ENCODE measurements at regions not wholly inside any gene's neighbourhood (a gene's known extent, or its start where the extent isn't known, plus 50 kb on each side); places are given as distances from the start of the nearest gene placed in this dataset.

GRCh38 chr3:117454254-117454653 lies 744.7 kb downstream of the TUSC7 start:
- no peak overlapping the region for H3K4me3 ChIP-seq (ENCODE audit: low read length)
- no peaks in the 10 kb centered on the region for H3K27me3 ChIP-seq (ENCODE audit: control insufficient read depth, insufficient read depth, low read length)
- no peaks in the 10 kb centered on the region for H3K36me3 ChIP-seq (ENCODE audit: control insufficient read depth, low read depth, low read length)
- no peak overlapping the region for H3K9ac ChIP-seq (ENCODE audit: low read length)
- no peaks in the 10 kb centered on the region for H3K4me1 ChIP-seq (ENCODE audit: control insufficient read depth, low read depth, low read length)
- no peak overlapping the region for H3K27ac ChIP-seq (ENCODE audit: low read length)
- no peaks in the 10 kb centered on the region for H3K9me3 ChIP-seq (ENCODE audit: control insufficient read depth, low read depth, low read length)

GRCh38 chr3:117454908-117455307 lies 745.3 kb downstream of the TUSC7 start:
- Histone ChIP-seq H3K4me1 (ENCODE audit: control insufficient read depth, low read depth, low read length) (no peaks in the 10 kb centered on the region), H3K27me3 (ENCODE audit: control insufficient read depth, insufficient read depth, low read length) (no peaks in the 10 kb centered on the region), H3K36me3 (ENCODE audit: control insufficient read depth, low read depth, low read length) (no peaks in the 10 kb centered on the region), H3K9me3 (ENCODE audit: control insufficient read depth, low read depth, low read length) (no peaks in the 10 kb centered on the region), H3K4me3 (ENCODE audit: low read length) (no peak overlapping the region), H3K9ac (ENCODE audit: low read length) (no peak overlapping the region), H3K27ac (ENCODE audit: low read length) (no peak overlapping the region)

DNA sequence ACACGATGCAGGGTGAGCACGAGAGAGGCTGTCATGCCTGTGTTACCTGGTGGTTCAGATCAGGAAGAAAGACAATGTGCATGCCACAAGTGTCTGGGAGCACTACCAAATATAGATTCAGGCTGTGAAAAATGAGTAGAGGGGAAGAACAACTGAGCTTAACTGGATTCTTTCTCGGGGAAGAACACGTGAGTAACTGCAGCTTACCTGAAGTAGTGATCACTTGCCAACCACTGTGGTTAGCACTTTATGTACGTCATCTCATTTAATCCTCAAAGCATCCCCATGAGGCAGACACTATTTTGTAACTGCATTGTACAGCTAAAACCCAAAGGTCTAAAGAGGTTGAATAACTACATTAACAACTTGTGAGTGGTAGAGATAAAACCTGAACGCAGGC lies 746.2 kb downstream of the TUSC7 start:
- H3K27me3 ChIP-seq (ENCODE audit: control insufficient read depth, insufficient read depth, low read length) = no peaks in the 10 kb centered on the region
- no peaks in the 10 kb centered on the region for H3K4me1 ChIP-seq (ENCODE audit: control insufficient read depth, low read depth, low read length)
- H3K4me3 ChIP-seq (ENCODE audit: low read length) = no peak overlapping the region
- no peak overlapping the region for H3K9ac ChIP-seq (ENCODE audit: low read length)
- no peak overlapping the region for H3K27ac ChIP-seq (ENCODE audit: low read length)
- no peaks in the 10 kb centered on the region for H3K36me3 ChIP-seq (ENCODE audit: control insufficient read depth, low read depth, low read length)
- H3K9me3 ChIP-seq (ENCODE audit: control insufficient read depth, low read depth, low read length) = no peaks in the 10 kb centered on the region

DNA sequence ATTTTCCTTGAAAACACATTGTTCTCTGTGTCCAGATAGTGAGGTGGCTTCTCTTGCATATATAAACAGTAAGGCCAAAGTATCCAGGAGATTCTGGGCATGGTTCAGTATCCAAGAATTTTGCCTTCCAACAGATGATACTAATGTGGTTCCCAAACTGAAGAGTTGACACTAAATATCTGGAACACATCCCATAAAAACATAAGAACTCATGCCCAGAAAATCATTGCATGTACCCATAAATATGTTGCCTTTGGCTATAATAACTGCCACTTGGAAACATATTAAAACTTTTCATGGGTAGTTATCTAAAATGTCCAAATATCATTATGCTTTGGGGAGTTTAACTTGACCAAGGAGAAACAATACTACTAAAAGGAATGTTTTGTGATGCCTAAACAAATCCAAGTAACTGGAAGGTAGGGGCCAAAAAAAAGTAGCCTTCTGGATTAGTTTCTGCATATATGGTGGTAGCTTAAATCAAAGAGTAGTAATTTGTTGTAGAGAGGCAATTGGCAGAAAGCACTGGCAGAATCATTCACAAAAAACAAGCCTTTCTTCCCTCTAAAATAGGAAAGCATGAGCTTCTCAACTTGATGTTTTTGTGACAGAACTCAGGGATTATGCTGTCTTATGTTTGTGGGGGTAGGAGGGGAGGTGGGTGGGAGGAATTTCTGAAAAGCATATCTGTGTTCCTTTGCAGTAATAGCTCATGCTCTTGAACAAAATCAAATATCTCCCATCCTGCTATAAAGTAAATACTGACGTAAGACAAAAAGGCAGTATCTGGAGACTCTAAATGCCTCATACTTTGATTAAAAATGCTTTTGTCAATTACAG lies 753.9 kb downstream of the TUSC7 start:
- no peak overlapping the region for H3K9ac ChIP-seq (ENCODE audit: low read length)
- H3K36me3 ChIP-seq (ENCODE audit: control insufficient read depth, low read depth, low read length) = no peaks in the 10 kb centered on the region
- no peaks in the 10 kb centered on the region for H3K9me3 ChIP-seq (ENCODE audit: control insufficient read depth, low read depth, low read length)
- H3K27ac ChIP-seq (ENCODE audit: low read length) = no peak overlapping the region
- no peaks in the 10 kb centered on the region for H3K4me1 ChIP-seq (ENCODE audit: control insufficient read depth, low read depth, low read length)
- no peaks in the 10 kb centered on the region for H3K27me3 ChIP-seq (ENCODE audit: control insufficient read depth, insufficient read depth, low read length)
- no peak overlapping the region for H3K4me3 ChIP-seq (ENCODE audit: low read length)

DNA sequence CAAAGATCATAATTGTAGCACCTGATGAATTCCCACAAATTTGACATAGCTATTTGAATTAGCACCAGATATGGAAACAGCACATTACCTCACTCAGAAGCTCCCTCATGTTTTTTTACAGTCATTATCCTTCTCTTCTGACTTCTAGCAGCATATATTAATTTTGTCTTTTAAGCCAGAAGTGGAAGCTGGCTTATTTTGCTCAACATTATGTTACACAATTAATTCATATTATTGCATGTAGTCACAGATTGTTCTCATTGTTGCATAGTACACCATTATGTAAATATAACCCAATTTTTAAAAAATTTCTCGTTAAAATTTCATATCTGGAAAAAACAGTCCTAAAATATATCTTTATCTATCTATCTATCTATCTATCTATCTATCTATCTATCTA lies 762.3 kb downstream of the TUSC7 start:
- H3K27me3 ChIP-seq (ENCODE audit: control insufficient read depth, insufficient read depth, low read length) = no peaks in the 10 kb centered on the region
- peaks cover 3% of the 10 kb centered on the region for H3K4me1 ChIP-seq (ENCODE audit: control insufficient read depth, low read depth, low read length)
- no peaks in the 10 kb centered on the region for H3K36me3 ChIP-seq (ENCODE audit: control insufficient read depth, low read depth, low read length)
- no peak overlapping the region for H3K27ac ChIP-seq (ENCODE audit: low read length)
- H3K9me3 ChIP-seq (ENCODE audit: control insufficient read depth, low read depth, low read length) = no peaks in the 10 kb centered on the region
- no peak overlapping the region for H3K9ac ChIP-seq (ENCODE audit: low read length)
- H3K4me3 ChIP-seq (ENCODE audit: low read length) = no peak overlapping the region

DNA sequence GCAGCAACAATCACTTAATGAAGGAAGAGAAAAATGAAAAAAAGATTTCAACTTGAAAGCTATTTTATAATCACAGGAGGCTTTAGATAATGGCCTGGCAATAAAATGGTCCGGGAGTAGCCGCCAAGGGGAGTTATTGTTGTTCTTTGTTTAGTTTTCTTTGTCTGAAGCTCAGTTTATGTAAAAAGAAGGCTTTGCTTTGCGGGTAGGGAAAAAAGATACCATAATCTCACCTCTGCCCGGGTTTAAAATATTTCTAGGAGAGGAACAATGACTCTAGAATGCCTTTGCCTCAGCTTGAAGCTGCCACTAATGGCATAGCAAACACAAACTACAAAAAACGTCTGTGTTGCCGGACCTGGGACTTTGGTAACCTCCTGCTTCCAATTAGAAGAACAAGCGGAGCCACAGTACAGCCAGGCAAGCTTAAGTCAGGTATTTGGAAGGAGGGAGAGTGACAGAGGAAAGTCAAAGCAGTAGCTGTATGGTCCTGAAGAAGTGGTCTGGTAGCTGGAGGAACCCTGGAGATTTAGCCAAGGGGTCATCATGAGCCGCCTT lies 764.5 kb downstream of the TUSC7 start:
- no peaks in the 10 kb centered on the region for H3K9me3 ChIP-seq (ENCODE audit: control insufficient read depth, low read depth, low read length)
- H3K36me3 ChIP-seq (ENCODE audit: control insufficient read depth, low read depth, low read length) = no peaks in the 10 kb centered on the region
- no peak overlapping the region for H3K9ac ChIP-seq (ENCODE audit: low read length)
- H3K4me1 ChIP-seq (ENCODE audit: control insufficient read depth, low read depth, low read length) = peaks cover 3% of the 10 kb centered on the region
- H3K27ac ChIP-seq (ENCODE audit: low read length) = no peak overlapping the region
- no peak overlapping the region for H3K4me3 ChIP-seq (ENCODE audit: low read length)
- no peaks in the 10 kb centered on the region for H3K27me3 ChIP-seq (ENCODE audit: control insufficient read depth, insufficient read depth, low read length)

DNA sequence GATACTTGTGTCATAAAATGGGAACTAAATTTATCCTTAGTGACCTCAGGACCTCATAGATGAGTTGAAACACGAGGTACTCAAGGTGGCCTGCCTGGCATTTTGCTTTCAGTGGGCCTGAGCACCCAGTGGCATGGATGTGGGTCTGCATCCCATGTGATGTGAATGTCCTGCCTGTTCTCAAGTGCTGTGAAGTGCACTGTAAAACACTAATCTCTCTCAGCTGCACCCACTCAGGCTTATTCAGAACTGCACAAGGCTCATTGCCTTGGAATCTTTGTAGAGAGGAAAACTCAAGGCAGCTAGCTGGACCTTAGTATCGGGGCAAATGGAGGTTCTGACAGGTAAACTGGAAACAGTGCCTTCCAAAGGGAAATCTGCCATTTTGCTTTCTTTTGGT lies 767.0 kb downstream of the TUSC7 start:
- H3K4me3 ChIP-seq (ENCODE audit: low read length) = no peak overlapping the region
- H3K4me1 ChIP-seq (ENCODE audit: control insufficient read depth, low read depth, low read length) = peaks cover 3% of the 10 kb centered on the region
- H3K9ac ChIP-seq (ENCODE audit: low read length) = no peak overlapping the region
- H3K9me3 ChIP-seq (ENCODE audit: control insufficient read depth, low read depth, low read length) = no peaks in the 10 kb centered on the region
- no peak overlapping the region for H3K27ac ChIP-seq (ENCODE audit: low read length)
- no peaks in the 10 kb centered on the region for H3K36me3 ChIP-seq (ENCODE audit: control insufficient read depth, low read depth, low read length)
- no peaks in the 10 kb centered on the region for H3K27me3 ChIP-seq (ENCODE audit: control insufficient read depth, insufficient read depth, low read length)

DNA sequence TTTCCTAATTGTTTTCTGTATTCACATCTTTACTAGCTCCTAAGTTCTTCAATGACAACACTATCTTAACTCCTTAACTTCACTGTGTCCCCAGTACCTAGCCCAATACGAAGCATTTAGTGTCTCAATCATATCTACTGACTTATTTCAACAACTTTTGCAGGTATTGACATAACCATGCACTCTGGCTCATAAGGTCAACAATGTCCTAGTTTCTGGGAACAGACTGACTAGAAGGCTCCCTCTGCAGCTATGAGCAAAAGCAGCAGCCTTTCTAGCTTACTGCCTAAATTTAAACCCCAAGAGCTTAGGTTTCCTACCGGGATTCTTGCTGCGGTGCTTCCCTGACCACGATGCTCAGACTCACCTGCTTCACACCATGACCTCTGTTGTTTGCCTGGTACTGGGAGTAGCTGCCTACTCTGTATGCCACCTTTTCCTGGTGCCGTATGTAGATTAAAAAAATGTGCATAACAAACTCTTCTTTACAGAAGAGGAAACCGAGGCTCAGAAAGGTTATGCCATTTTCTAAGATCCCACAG lies 767.7 kb downstream of the TUSC7 start:
- H3K9ac ChIP-seq (ENCODE audit: low read length) = no peak overlapping the region
- no peaks in the 10 kb centered on the region for H3K27me3 ChIP-seq (ENCODE audit: control insufficient read depth, insufficient read depth, low read length)
- no peak overlapping the region for H3K4me3 ChIP-seq (ENCODE audit: low read length)
- no peaks in the 10 kb centered on the region for H3K9me3 ChIP-seq (ENCODE audit: control insufficient read depth, low read depth, low read length)
- H3K27ac ChIP-seq (ENCODE audit: low read length) = no peak overlapping the region
- no peaks in the 10 kb centered on the region for H3K36me3 ChIP-seq (ENCODE audit: control insufficient read depth, low read depth, low read length)
- peaks cover 3% of the 10 kb centered on the region for H3K4me1 ChIP-seq (ENCODE audit: control insufficient read depth, low read depth, low read length)

DNA sequence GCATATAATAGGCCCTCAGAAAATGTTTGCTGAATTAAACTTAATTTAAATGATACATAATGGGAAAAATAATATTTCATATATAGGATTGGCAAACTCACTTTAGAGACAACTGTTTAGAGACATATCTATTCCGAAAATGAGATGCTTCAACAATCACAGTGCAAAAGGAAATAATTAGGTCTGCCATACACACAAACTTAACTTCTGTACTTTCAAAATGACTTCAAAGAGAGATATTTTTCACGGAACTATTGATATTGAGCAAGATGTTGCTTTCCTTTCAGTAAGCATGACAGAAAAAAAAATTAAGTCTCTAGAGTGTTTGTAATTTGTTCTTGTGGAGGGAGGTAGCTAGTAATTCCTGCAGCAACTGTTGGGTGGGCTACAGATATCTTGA lies 769.5 kb downstream of the TUSC7 start:
- Histone ChIP-seq H3K27me3 (ENCODE audit: control insufficient read depth, insufficient read depth, low read length) (no peaks in the 10 kb centered on the region), H3K9ac (ENCODE audit: low read length) (no peak overlapping the region), H3K9me3 (ENCODE audit: control insufficient read depth, low read depth, low read length) (no peaks in the 10 kb centered on the region), H3K27ac (ENCODE audit: low read length) (no peak overlapping the region), H3K36me3 (ENCODE audit: control insufficient read depth, low read depth, low read length) (no peaks in the 10 kb centered on the region), H3K4me3 (ENCODE audit: low read length) (no peak overlapping the region), H3K4me1 (ENCODE audit: control insufficient read depth, low read depth, low read length) (peaks cover 6% of the 10 kb centered on the region)

- no peak overlapping the region for H3K4me3 ChIP-seq (ENCODE audit: low read length)
- H3K36me3 ChIP-seq (ENCODE audit: control insufficient read depth, low read depth, low read length) = no peaks in the 10 kb centered on the region
- no peak overlapping the region for H3K27ac ChIP-seq (ENCODE audit: low read length)
- no peak overlapping the region for H3K9ac ChIP-seq (ENCODE audit: low read length)
- H3K4me1 ChIP-seq (ENCODE audit: control insufficient read depth, low read depth, low read length) = peaks cover 4% of the 10 kb centered on the region
- no peaks in the 10 kb centered on the region for H3K27me3 ChIP-seq (ENCODE audit: control insufficient read depth, insufficient read depth, low read length)
- H3K9me3 ChIP-seq (ENCODE audit: control insufficient read depth, low read depth, low read length) = no peaks in the 10 kb centered on the region
Measured at GRCh38 chr3:117480525-117480924, 770.9 kb downstream of the TUSC7 start.

- H3K9ac ChIP-seq (ENCODE audit: low read length) = no peak overlapping the region
- no peaks in the 10 kb centered on the region for H3K9me3 ChIP-seq (ENCODE audit: control insufficient read depth, low read depth, low read length)
- H3K4me1 ChIP-seq (ENCODE audit: control insufficient read depth, low read depth, low read length) = peaks cover 4% of the 10 kb centered on the region
- no peaks in the 10 kb centered on the region for H3K36me3 ChIP-seq (ENCODE audit: control insufficient read depth, low read depth, low read length)
- H3K27me3 ChIP-seq (ENCODE audit: control insufficient read depth, insufficient read depth, low read length) = no peaks in the 10 kb centered on the region
- H3K4me3 ChIP-seq (ENCODE audit: low read length) = no peak overlapping the region
- H3K27ac ChIP-seq (ENCODE audit: low read length) = no peak overlapping the region
Measured at GRCh38 chr3:117480972-117481371, 771.4 kb downstream of the TUSC7 start.

DNA sequence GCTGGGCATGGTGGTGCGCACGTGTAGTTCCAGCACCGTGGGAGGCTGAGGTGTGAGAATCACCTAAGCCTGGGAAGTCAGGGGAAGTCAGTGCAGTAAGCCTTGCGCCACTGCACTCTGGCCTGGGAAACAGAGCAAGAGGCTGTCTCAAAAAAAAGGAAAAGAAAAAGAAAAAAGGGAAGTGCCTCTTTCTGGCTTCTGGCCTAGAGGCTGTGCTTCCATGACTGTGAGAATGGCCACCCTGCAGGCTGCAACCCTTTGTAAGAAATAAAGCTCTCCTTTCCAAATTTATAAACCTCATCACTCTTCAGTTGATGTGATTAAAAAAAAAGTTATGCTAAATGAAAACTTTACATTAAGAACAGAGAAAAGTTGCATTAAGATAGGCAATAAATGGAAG lies 774.3 kb downstream of the TUSC7 start:
- Histone ChIP-seq H3K4me1 (ENCODE audit: control insufficient read depth, low read depth, low read length) (peaks cover 8% of the 10 kb centered on the region), H3K9ac (ENCODE audit: low read length) (no peak overlapping the region), H3K9me3 (ENCODE audit: control insufficient read depth, low read depth, low read length) (no peaks in the 10 kb centered on the region), H3K27ac (ENCODE audit: low read length) (no peak overlapping the region), H3K36me3 (ENCODE audit: control insufficient read depth, low read depth, low read length) (no peaks in the 10 kb centered on the region), H3K27me3 (ENCODE audit: control insufficient read depth, insufficient read depth, low read length) (no peaks in the 10 kb centered on the region), H3K4me3 (ENCODE audit: low read length) (no peak overlapping the region)

Data from iPS-18a (cell line).